Endothelial cell of umbilical vein (primary cell): ENCODE measurements at regions not wholly inside any gene's neighbourhood (a gene's known extent, or its start where the extent isn't known, plus 50 kb on each side); places are given as distances from the start of the nearest gene placed in this dataset.

Source experiments
- CTCF ChIP-seq, 2 donors: IDR thresholded peaks; 1 replicate in 1 of 2; 2 replicates in 1 of 2; pipeline ENCODE4 v1.5.1; 2011; ENCODE audit warnings: low read length in 2 of 2, mild to moderate bottlenecking in 2 of 2, moderate library complexity in 2 of 2, control low read depth in 1 of 2, inconsistent platforms in 1 of 2, low read depth in 1 of 2; ENCODE audit not compliant: insufficient read depth in 1 of 2; ENCODE audit errors: extremely low read depth in 1 of 2
- EZH2 ChIP-seq: IDR thresholded peaks from 2 replicates; pipeline ENCODE4 v1.6.1; 2012; ENCODE audit warnings: borderline replicate concordance, low read depth, mild to moderate bottlenecking, moderate library complexity, low read length, inconsistent platforms; ENCODE audit not compliant: severe bottlenecking
- FOS ChIP-seq: IDR thresholded peaks from 2 replicates; pipeline ENCODE4 v1.6.1; 2011; ENCODE audit warnings: mild to moderate bottlenecking, low read length, moderate library complexity, borderline replicate concordance; ENCODE audit not compliant: insufficient read depth
- GATA2 ChIP-seq: IDR thresholded peaks from 2 replicates; pipeline ENCODE4 v1.7.0; 2011; ENCODE audit warnings: low read depth, mild to moderate bottlenecking, moderate library complexity, mixed read lengths, low read length; ENCODE audit not compliant: insufficient read length, insufficient read depth
- JUN ChIP-seq: IDR thresholded peaks from 2 replicates; pipeline ENCODE4 v1.6.1; 2011; ENCODE audit warnings: borderline replicate concordance, low read depth; ENCODE audit not compliant: insufficient read length, insufficient read depth
- MAX ChIP-seq: IDR thresholded peaks from 2 replicates; pipeline ENCODE4 v1.6.1; 2011; ENCODE audit not compliant: insufficient read depth, insufficient read length
- MYC ChIP-seq: IDR thresholded peaks from one replicate; pipeline ENCODE4 v1.6.1; 2011; ENCODE audit warnings: mild to moderate bottlenecking, low read depth, low read length
- POLR2A ChIP-seq: IDR thresholded peaks from 2 replicates; pipeline ENCODE4 v1.6.1; 2012; ENCODE audit warnings: low read depth, mild to moderate bottlenecking, control low read depth, low read length
- POLR2AphosphoS5 ChIP-seq: IDR thresholded peaks from 2 replicates; pipeline ENCODE4 v1.6.1; 2012; ENCODE audit warnings: low read depth, mild to moderate bottlenecking, control low read depth, low read length, moderate library complexity; ENCODE audit not compliant: insufficient read depth

GRCh38 chr4:148965080-148965479 is 522.9 kb upstream of the NR3C2 start:
- TF ChIP-seq CTCF (IDR thresholded peaks at IDR 0.05; ENCODE audit: extremely low read depth in 1 of 2, insufficient read depth in 1 of 2, low read depth in 1 of 2, low read length in 2 of 2) (no peak), MYC (no peak), POLR2A (no peak), EZH2 (no peak), POLR2AphosphoS5 (no peak), GATA2 (no peak), MAX (no peak), FOS (no peak), JUN (no peak)
